NCI-H748 (cell line): ENCODE measurements at regions not wholly inside any gene's neighbourhood (a gene's known extent, or its start where the extent isn't known, plus 50 kb on each side); places are given as distances from the start of the nearest gene placed in this dataset.

ENCODE experiments used
- DNase-seq: peaks from one replicate; lab custom pipeline; 2025; ENCODE audit not compliant: unreplicated experiment; lab: John Stamatoyannopoulos, UW

DNA sequence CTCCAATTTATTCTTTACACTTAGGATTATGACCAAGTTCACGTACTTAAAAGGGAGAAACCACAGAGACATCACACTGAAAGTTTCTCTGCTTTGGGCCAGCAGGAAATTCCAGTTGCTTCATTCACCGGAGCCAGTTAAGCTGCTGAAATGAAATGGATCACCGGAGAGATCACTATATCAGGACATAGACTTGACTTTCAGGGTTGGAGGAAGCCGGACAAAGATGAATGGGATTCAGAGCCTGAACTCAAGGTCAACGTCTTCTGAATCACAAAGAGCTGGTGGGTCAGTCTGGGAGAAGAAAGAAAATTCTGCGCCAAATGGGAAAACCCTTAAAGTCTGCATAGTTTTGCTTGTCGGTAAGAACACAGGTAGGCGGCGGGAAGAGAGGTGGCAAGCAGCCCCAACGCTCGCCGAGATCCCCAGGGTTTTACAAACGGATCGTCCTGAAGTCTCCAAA lies 81.9 kb upstream of the CCDC28A start:
- DNase-seq: peak; percentile 51

DNA sequence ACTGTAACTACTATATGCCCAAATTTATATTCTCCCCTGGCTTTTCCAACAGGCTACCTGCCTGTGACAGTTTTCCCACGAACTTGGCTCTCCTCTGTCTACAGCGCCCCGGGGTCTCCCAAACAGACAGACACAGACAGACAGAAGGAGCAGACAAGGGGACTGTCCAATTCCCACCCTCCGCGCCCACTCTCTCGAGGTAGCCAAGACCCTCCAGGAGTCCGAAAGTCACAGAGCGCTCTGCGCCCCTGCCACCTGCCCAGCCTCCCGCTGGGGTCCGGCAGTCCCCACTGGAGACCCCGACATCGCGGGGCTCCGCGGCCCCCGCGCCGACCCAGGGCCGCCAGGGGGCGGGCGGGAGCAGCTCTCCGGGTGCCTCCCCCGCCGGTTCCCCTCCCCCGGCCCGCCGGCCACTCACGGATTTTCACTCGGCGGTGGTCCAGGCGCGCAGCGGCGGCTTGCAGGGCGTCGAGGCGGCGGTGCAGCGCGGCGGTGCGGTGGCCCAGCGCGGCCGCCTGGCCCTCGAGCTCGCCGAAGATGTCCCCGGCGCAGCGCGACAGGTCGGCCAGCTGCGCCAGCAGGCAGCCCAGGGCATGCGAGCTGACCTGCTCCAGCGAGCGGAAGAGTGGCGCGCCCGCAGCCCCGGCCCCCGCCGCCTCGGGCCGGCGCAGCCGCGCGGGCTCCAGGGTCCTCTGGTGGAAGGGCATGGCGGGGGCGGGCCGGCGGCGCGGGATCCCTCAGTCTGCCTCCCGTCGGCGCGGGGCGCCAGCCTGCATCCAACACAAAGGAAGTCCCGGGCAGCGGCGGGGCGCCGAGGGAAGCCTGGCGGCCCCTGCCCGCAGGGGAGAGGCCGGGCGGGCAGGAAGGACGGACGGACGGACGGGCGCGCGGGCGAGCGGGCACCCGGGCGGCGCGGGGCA lies 81.3 kb upstream of the CCDC28A start:
- peak; percentile 78 for DNase-seq

DNA sequence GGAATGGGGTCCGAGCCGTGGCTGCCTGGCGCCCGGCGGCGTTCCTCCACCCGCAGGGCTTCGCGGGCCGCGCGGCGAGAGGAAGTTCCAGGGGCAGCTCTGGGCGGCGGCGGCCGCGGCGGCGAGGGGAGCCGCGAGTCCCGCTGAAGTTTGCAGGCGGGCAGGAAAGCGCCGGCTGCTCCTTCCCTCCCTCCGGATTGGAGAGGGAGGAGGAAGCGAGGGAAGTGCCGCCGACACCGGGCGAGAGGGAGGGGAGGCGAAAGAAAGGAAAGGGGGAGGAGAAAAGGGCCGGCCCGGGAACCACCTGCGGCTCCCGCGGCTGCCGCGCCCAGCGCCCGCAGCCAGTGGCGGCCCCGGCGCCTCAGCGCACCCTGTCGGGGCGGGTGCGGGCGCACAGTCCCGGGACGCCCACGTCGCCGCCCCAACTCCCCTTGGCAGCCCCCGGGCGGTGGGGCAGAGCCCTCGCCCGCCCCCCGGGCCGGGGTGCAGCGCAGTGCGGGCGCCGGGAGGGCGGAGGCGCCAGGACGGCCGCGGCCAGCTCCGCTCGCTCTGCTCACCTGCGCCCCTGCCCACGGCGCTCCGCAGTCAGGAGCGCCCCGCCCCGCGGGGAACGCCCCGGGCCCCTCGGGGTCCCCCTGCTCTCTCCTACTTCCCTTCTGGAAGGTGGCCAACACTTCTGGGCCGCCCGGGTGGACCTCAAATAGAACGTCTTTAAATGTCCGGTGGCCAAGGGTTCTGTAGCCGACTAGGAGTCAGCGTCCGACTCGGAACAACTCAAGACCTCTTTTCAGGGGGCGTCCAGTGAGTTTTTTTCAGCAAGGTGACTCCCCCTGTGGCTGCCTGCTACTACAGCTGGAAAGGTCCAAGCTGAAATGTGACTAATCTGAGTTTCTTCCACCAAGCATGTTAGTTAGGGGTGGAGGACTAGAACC lies 80.3 kb upstream of the CCDC28A start:
- peak; percentile 86 for DNase-seq

DNA sequence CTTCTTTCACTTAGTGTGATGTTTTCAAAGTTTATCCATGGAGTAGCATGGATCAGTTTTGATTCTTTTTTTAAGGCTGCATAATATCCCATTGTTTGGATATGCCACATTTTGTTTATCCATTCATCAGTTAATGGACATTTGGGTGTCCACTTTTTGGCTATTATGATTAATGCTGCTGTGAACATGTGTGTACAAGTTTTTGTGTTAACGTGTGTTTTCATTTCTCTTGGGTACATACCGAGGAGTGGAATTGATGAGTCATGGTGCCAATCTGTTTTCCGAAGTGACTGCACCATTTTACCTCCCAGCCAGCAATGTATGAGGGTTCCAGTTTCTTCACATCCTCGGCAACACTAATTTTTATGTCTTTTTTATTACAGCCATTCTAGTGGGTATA lies 78.4 kb upstream of the CCDC28A start:
- no peak for DNase-seq

DNA sequence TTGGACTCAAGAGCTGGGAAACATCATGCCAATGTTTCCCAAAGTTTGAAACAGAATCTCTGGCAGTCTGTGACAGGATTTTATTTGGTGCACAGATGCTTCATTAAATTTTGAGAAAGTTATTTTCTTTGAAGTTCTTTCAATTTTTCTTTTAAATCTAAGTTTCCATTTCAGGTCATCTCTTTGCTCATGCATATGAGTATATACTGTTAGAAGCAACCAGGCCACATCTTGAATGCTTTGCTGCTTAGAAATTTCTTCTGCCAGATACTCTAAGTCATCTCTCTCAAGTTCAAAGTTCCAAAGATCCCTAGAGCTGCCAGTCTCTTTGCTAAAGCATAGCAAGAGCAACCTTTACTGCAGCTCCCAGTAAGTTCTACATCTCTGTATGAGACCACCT lies 59.1 kb upstream of the CCDC28A start:
- DNase-seq: no peak

DNA sequence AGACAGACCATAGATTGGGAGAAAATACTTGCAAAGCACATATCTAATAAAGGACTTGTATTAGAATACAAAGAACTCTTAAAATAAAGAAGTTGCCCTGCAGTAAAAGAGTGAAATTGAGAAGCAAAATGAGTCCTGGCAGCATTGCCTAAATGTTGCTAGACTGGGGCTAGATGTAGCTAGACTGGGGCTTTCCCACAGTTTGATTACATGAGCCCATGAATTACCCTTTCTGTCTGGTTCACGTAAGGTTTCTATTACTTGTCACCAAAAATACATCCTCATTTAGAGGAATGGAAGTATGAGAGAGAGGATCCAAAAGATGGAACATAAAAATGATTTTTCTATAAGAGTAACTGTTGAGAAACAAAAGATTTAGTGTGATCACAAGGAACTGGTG lies 57.6 kb upstream of the CCDC28A start:
- no peak for DNase-seq

DNA sequence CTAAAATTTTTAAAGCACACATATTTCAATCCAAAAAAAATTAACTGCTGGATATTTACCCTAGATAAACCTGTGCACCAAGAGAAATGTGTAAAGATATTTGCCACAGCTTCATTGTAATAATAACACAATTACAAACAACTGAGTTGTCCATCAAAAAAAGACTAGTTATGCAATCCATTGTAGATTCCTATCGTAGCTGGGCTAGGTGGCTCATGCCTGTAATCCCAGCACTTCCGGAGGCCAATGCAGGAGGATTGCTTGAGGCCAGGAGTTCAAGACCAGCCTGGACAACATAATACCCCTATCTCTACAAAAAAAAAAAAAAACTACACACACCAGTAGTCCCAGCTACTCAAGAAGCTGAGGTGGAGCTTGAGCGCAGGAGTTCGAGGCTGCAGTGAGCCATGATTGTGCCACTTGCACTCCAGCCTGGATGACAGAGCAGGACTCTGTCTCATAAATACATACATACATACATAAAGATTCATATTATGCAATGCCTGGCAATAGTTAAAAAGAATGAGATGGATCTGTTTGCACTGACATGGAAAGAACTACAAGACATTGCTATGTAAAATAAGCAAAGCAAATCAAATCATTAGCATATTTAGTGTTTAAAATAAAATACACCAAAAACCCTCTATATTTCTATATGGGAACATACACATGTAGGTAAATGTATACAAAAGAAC lies 56.5 kb upstream of the CCDC28A start:
- DNase-seq: no peak

DNA sequence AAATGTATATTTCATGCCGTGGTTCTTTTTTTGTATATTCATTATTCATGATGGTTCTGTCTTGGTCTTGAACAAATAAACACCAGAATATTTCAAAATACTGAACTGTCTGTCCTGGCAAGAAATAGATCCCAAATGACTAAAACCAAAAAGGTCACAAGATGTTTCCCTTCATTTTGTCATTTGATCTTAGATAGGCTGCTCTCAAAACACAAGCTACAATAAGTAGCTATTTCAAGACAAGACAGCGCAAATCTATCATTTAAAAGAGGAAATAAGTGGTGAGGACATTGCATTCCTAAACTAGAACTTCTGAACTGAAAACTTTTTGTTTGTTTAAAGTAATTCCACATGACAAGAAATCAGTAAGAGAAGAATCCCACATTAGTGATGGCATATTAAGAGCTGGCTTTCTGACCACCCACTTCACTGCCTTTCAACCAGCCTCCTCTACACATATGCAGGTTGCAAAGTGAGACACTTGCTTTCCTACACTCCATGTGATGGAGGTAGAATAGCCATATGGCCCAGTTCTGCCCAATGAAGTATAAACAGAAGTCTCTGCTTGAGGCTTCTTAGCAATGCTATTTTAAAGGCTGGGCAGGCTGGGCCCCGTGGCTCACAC lies 54.4 kb upstream of the CCDC28A start:
- no peak for DNase-seq

DNA sequence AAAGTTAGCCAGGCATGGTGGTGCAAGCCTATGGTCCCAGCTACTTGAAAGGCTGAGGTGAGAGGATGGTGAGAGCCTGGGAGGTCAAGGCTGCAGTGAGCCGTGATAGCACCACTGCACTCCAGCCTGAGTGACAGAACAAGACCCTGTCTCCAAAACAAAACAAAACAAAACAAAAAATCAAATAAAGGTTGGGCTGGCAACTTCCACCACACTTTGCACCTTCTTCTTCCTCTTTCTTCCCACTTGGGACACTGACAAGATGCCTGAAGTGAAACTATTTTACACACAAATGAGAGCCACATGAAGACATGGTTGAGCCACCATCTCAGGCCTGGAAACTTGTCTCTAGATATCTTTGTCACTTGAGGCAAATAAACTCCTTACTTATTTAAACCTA lies 53.8 kb upstream of the CCDC28A start:
- no peak for DNase-seq

DNA sequence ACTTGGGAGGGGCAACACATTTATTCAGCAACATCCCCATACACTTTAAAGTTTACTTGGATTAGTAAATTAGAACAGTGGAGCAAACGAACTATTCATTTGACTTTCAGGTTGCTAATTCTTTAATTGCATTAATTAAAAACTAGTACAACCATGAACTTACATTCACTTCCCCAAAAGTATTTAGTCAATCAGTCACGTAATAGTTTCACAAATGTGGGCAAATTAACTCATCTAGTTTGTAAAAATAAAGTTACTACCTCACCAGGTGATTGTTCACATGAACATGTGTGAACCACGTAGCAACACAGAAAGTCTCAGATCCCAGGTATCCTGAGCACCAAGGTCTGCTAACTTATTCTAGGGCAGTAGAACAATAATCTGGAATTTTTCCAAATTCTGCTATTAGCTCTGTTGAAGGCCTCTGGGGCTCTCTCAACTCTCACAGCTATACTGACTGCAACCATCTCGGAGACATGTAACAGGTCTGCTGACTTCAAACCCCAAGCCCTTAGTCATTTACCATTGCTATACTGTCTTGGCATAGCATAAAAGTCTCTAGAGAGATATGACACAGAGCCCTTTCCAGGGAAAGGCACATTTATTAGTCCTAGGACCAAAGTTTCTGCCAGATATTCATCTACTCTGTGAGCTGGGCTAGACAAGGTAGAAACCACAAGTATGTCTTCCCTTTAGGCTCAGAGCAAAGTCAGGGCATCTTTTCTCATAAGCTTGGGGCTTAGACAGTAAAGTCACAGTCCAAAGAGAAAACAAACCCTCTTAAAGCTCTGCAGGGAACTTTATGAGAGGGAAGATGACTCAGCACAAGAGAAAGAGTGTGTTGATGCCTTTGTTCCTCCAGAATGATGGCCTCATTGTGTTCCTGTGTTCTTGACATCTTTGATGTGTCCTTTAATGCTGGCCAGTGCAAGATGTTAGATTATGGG lies 50.9 kb upstream of the CCDC28A start:
- no peak for DNase-seq
